Endodermal cell (in vitro differentiated cells): ENCODE measurements at regions not wholly inside any gene's neighbourhood (a gene's known extent, or its start where the extent isn't known, plus 50 kb on each side); places are given as distances from the start of the nearest gene placed in this dataset.

Experiments
- DNase-seq: peaks from one replicate; pipeline ENCODE4 v3.0.0-alpha.2; 2017
- H3K27ac ChIP-seq: 2 replicates; pipeline ENCODE4 v1.5.1; 2013; ENCODE audit warnings: mild to moderate bottlenecking, low read depth, low read length, moderate library complexity
- H3K27me3 ChIP-seq: 2 replicates; pipeline ENCODE4 v1.6.1; 2013; ENCODE audit warnings: mild to moderate bottlenecking, low read length, moderate library complexity; ENCODE audit not compliant: insufficient read depth, control insufficient read depth, poor library complexity, severe bottlenecking
- H3K36me3 ChIP-seq: 2 replicates; pipeline ENCODE4 v1.7.0; 2013; ENCODE audit warnings: mild to moderate bottlenecking, low read length, moderate library complexity; ENCODE audit not compliant: control insufficient read depth, insufficient read depth
- H3K4me1 ChIP-seq: one replicate; pipeline ENCODE4 v1.7.0; 2013; ENCODE audit warnings: low read length; ENCODE audit not compliant: control insufficient read depth, insufficient read depth
- H3K4me3 ChIP-seq: 2 replicates; pipeline ENCODE4 v1.5.1; 2013; ENCODE audit warnings: mild to moderate bottlenecking, low read length, moderate library complexity
- H3K9ac ChIP-seq: 2 replicates; pipeline ENCODE4 v1.6.1; 2013; ENCODE audit warnings: mild to moderate bottlenecking, low read length, moderate library complexity; ENCODE audit not compliant: poor library complexity, severe bottlenecking; ENCODE audit errors: extremely low read depth
- H3K9me3 ChIP-seq: 2 replicates; pipeline ENCODE4 v1.6.1; 2013; ENCODE audit warnings: mild to moderate bottlenecking, low read length, moderate library complexity; ENCODE audit not compliant: control insufficient read depth
- H3K27ac Mint-ChIP-seq: 2 replicates; pipeline ENCODE4 v1.8.0; 2020; ENCODE audit warnings: mixed read lengths
- H3K27me3 Mint-ChIP-seq: 2 replicates; pipeline ENCODE4 v1.8.0; 2021; ENCODE audit warnings: mild to moderate bottlenecking, mixed read lengths; ENCODE audit not compliant: insufficient read depth
- H3K36me3 Mint-ChIP-seq: 2 replicates; pipeline ENCODE4 v1.8.0; 2020; ENCODE audit warnings: low read depth, mixed read lengths
- H3K4me1 Mint-ChIP-seq: 2 replicates; pipeline ENCODE4 v1.8.0; 2020; ENCODE audit warnings: mixed read lengths
- H3K4me3 Mint-ChIP-seq: 2 replicates; pipeline ENCODE4 v1.8.0; 2020; ENCODE audit warnings: mild to moderate bottlenecking, moderate library complexity, mixed read lengths
- H3K9me3 Mint-ChIP-seq: 2 replicates; pipeline ENCODE4 v1.8.0; 2020; ENCODE audit warnings: mild to moderate bottlenecking, mixed read lengths
- CTCF ChIP-seq: fragments of 200-600 bp; sonication (generic); conservative IDR thresholded peaks from 2 replicates; pipeline ENCODE4 v1.5.0; 2021; ENCODE audit warnings: antibody characterized with exemption, mild to moderate bottlenecking
- WGBS, 2 experiments: methylation state at CpG; one replicate each; pipeline versions ENCODE4 v1.1.5 to v1.1.7; 2013; ENCODE audit warnings: missing lambda C conversion rate in 2 of 2, mixed read lengths in 1 of 2; ENCODE audit not compliant: insufficient coverage in 1 of 2, insufficient read length in 1 of 2; 5-methylcytosine and 5-hydroxymethylcytosine counted together

GRCh38 chr4:178026999-178027398, 584.8 kb upstream of the AGA start:
- H3K27ac ChIP-seq = no peak overlapping the region
- H3K4me3 ChIP-seq = no peak overlapping the region
- no peak for TF ChIP-seq CTCF
- Mint-ChIP-seq H3K27ac (no peak overlapping the region), H3K4me3 (no peak overlapping the region), H3K4me1 (no peaks in the 10 kb centered on the region), H3K36me3 (no peaks in the 10 kb centered on the region), H3K27me3 (no peaks in the 10 kb centered on the region), H3K9me3 (no peaks in the 10 kb centered on the region)
- DNase-seq = no peak
- H3K9me3 ChIP-seq = no peaks in the 10 kb centered on the region
- WGBS, 2 experiments = 93 to 100% methylated on average over 2 to 3 of the region's 3 CpGs
- no peak overlapping the region for H3K9ac ChIP-seq
- no peaks in the 10 kb centered on the region for H3K4me1 ChIP-seq
- no peaks in the 10 kb centered on the region for H3K27me3 ChIP-seq
- no peaks in the 10 kb centered on the region for H3K36me3 ChIP-seq

- Histone ChIP-seq H3K9me3 (no peaks in the 10 kb centered on the region), H3K27ac (no peak overlapping the region), H3K27me3 (no peaks in the 10 kb centered on the region), H3K36me3 (no peaks in the 10 kb centered on the region), H3K4me1 (no peaks in the 10 kb centered on the region), H3K4me3 (no peak overlapping the region), H3K9ac (no peak overlapping the region)
- Mint-ChIP-seq H3K27me3 (no peaks in the 10 kb centered on the region), H3K9me3 (no peaks in the 10 kb centered on the region), H3K4me1 (no peaks in the 10 kb centered on the region), H3K36me3 (no peaks in the 10 kb centered on the region), H3K27ac (no peak overlapping the region), H3K4me3 (no peak overlapping the region)
- no peak for DNase-seq
- WGBS, 2 experiments = 92 to 100% methylated on average over 2 to 3 of the region's 3 CpGs
- TF ChIP-seq CTCF = no peak
Measured at GRCh38 chr4:178027796-178028195, 585.6 kb upstream of the AGA start.

- Mint-ChIP-seq H3K9me3 (no peaks in the 10 kb centered on the region), H3K27me3 (no peaks in the 10 kb centered on the region), H3K36me3 (no peaks in the 10 kb centered on the region), H3K4me1 (no peaks in the 10 kb centered on the region), H3K4me3 (no peak overlapping the region), H3K27ac (no peak overlapping the region)
- no peak overlapping the region for H3K4me3 ChIP-seq
- no peaks in the 10 kb centered on the region for H3K4me1 ChIP-seq
- WGBS, 2 experiments = 92 to 94% methylated on average over 2 of the region's 2 CpGs
- H3K36me3 ChIP-seq = no peaks in the 10 kb centered on the region
- no peak overlapping the region for H3K9ac ChIP-seq
- no peaks in the 10 kb centered on the region for H3K9me3 ChIP-seq
- no peak for DNase-seq
- no peak for TF ChIP-seq CTCF
- no peaks in the 10 kb centered on the region for H3K27me3 ChIP-seq
- no peak overlapping the region for H3K27ac ChIP-seq
Measured at GRCh38 chr4:178028481-178028880, 586.2 kb upstream of the AGA start.
